NB4 (cell line): ENCODE measurements at regions not wholly inside any gene's neighbourhood (a gene's known extent, or its start where the extent isn't known, plus 50 kb on each side); places are given as distances from the start of the nearest gene placed in this dataset.
"Not testable (repeated sequence)": the region's sequence is repeated elsewhere in the genome, so short reads cannot be mapped to it uniquely, and the experiment has no call there.

Experiments used
- DNase-seq: peaks from one replicate; pipeline ENCODE4 v3.0.0; 2010; ENCODE audit warnings: low read depth
- H3K4me3 ChIP-seq: one replicate; pipeline ENCODE4 v1.5.1; 2011; ENCODE audit warnings: mild to moderate bottlenecking, low read depth, low read length, moderate library complexity
- MYC ChIP-seq: IDR thresholded peaks from 2 replicates; pipeline ENCODE4 v1.6.1; 2011; ENCODE audit warnings: low read depth, low read length
- POLR2A ChIP-seq: IDR thresholded peaks from 2 replicates; pipeline ENCODE4 v1.6.1; 2011; ENCODE audit warnings: mild to moderate bottlenecking; ENCODE audit not compliant: insufficient read length; ENCODE audit errors: extremely low read depth
- TF ChIP-seq, protein P1 (sequence below): IDR thresholded peaks from 2 replicates; pipeline ENCODE4 v1.6.1; 2011; ENCODE audit warnings: low read depth, low read length
- TF ChIP-seq, protein P2 (sequence below): IDR thresholded peaks from one replicate; pipeline ENCODE4 v1.5.1; 2012; ENCODE audit warnings: low read depth, low read length

DNA sequence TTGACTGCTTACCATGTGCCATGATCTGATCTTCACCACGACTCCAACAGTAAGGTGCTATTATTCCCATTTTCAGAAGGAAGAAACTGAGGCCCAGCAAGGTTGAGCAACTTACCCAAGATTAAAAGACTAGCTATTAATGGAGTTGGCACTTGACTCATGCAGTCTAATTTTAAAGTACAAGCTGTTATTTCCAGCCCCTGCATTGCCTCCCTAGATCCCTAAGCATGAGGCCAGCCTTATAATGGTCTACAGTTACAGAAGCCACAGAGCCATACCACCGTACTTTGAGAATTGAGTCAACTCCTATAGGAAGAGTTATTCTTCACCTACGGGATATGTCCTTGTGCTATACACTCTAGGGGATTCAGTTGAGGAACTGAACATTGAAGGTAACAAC lies 66.7 kb upstream of the RBM19 start:
- H3K4me3 ChIP-seq = no peak overlapping the region
- DNase-seq = no peak
- TF ChIP-seq, protein P1, sequence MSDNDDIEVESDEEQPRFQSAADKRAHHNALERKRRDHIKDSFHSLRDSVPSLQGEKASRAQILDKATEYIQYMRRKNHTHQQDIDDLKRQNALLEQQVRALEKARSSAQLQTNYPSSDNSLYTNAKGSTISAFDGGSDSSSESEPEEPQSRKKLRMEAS = no peak
- no peak for TF ChIP-seq MYC
- TF ChIP-seq, protein P2, sequence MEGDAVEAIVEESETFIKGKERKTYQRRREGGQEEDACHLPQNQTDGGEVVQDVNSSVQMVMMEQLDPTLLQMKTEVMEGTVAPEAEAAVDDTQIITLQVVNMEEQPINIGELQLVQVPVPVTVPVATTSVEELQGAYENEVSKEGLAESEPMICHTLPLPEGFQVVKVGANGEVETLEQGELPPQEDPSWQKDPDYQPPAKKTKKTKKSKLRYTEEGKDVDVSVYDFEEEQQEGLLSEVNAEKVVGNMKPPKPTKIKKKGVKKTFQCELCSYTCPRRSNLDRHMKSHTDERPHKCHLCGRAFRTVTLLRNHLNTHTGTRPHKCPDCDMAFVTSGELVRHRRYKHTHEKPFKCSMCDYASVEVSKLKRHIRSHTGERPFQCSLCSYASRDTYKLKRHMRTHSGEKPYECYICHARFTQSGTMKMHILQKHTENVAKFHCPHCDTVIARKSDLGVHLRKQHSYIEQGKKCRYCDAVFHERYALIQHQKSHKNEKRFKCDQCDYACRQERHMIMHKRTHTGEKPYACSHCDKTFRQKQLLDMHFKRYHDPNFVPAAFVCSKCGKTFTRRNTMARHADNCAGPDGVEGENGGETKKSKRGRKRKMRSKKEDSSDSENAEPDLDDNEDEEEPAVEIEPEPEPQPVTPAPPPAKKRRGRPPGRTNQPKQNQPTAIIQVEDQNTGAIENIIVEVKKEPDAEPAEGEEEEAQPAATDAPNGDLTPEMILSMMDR = no peak
- TF ChIP-seq POLR2A = no peak

DNA sequence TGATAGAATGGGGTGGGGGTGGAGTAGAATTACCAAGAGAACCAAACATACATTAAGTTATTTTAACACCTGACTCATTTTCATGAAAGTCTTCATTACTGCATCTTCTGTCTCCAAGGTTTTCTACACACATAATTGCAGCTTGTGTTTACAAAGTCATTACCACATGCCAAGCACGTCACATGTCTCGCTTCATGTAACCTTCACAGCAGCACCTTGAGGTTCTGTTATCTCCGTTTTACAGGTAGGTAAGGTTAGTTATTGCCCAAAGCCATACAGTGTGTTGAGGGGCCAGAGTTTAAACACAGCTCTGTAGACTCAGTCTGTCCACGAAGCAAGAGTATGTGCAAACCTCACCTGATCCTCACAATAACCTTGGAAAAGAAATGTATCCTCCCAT lies 64.3 kb upstream of the RBM19 start:
- TF ChIP-seq MYC (no peak), POLR2A (no peak)
- TF ChIP-seq, protein P2 = no peak
- TF ChIP-seq, protein P1 = no peak
- no peak overlapping the region for H3K4me3 ChIP-seq
- DNase-seq = no peak

DNA sequence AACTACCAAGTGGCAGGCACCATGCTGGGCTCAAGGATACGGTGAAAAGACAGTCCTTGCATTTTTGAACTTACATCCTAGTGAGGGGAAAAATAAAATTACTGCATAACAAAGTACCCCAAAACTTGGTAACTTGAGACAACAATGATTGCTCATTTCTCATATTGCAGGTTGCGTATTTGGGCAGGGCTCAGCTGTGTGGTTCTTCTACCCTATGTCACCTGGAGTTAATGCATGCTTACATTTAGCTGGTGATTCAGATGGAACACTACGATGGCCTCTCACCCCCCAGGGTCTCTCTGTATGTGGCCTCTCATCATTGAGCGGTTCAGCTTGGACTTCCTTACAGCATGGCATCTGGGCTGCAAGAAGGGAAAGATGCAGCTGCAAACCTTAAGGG lies 60.7 kb upstream of the RBM19 start:
- H3K4me3 ChIP-seq = no peak overlapping the region
- TF ChIP-seq MYC = no peak
- TF ChIP-seq, protein P1 = no peak
- no peak for TF ChIP-seq POLR2A
- TF ChIP-seq, protein P2 = no peak
- DNase-seq = no peak

DNA sequence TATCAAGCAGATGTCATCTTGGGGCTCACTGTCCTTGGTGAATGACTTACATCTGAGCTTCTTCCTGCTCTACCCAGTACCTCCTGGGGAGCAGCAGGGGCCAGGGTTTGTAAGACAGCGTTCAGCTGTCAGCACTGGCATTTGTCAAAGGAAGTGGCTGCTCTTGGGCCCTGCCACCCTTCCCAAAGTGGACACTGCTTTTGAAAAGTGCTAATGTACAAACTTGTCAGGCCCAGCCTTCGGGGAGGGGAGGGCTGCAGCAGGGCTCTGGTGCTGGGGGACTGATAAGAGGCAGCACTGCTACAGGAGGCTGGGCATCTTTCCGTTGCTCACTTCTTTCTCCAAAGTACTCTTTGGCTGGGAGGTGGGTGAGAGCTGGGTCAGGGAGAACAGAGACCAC lies 59.8 kb upstream of the RBM19 start:
- TF ChIP-seq POLR2A (no peak), MYC (no peak)
- TF ChIP-seq, protein P2 = no peak
- TF ChIP-seq, protein P1 = no peak
- no peak for DNase-seq
- H3K4me3 ChIP-seq = no peak overlapping the region

DNA sequence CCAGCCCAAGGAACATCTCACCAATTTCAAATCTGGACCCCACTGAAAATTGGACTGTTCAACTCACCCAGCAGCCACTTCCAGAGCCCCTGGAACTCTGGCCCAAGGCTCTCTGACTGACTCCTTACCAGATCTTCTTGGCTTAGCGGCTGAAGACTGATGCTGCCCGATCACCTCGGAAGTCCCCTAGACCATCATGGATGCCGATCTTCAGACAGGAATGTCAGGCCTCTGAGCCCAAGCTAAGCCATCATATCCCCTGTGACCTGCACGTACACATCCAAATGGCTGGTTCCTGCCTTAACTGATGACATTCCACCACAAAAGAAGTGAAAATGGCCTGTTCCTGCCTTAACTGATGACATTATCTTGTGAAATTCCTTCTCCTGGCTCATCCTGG lies 56.0 kb upstream of the RBM19 start:
- not testable (repeated sequence) for DNase-seq

DNA sequence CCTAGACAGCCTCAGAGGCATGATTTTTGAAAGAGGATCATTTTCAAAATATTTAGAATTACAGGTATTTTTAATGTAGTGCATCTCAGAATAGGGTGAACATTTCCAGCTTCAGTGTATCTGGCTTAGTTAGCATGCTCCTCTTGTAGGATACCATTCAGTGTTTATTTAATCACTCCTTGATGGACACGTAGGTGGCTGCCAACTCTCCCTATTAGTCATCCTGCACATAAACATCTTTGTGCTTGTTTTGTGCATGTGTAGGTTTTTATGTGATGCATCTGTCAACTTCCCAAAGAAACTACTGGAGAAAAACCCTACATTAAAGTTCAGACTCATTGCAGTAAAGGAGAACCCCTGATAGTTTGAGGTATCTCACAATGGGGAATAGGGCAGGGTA lies 52.5 kb upstream of the RBM19 start:
- no peak for TF ChIP-seq POLR2A
- TF ChIP-seq MYC = no peak
- no peak for DNase-seq
- no peak overlapping the region for H3K4me3 ChIP-seq

More for the DNA sequence above, 56.0 kb upstream of the RBM19 start:
- H3K4me3 ChIP-seq = not testable (repeated sequence)
